GM21360 (cell line): ENCODE measurements at regions not wholly inside any gene's neighbourhood (a gene's known extent, or its start where the extent isn't known, plus 50 kb on each side); places are given as distances from the start of the nearest gene placed in this dataset.

Source experiments
- ATAC-seq: cut with Tn5 transposase; IDR thresholded peaks from one replicate; pipeline ENCODE4 v1.9.1; 2021; ENCODE audit warnings: mild to moderate bottlenecking, moderate library complexity; ENCODE audit not compliant: unreplicated experiment

GRCh38 chr2:102078773-102079172 lies 63.8 kb upstream of the IL1R1 start:
- ATAC-seq, result no peak

DNA sequence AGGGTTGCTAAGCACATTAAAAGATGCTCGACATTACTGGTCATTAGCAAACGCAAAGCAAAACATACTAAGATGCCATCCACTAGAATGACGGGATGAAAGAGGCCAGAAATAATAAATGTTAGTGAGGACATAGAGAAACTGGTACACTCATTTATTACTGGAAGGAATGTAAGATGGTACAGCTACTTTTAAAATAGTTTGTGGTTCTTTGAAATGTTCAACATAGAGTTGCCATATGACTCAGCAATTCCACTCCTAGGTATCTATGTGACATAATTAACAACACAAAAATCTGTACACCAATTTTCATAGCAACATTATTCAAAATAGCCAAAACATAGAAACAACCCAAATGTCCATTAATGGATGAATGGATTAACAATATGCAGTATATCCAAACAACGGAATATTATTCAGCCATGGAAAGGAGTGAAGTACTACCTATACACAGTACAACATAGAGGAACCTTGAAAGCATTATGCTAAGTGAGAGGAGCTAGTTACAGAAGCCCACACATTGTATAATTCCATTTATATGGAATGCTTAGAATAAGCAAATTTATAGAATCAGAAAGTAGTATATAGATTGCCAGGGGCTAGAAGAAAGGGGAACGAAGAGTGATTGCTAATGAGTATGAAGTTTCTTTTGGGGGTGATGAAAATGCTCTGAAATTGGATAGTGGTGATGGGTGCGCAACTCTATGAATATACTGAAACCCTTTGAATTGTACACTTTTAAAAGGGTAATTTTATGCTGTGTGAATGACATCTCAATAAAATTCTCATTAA lies 61.9 kb upstream of the IL1R1 start:
- ATAC-seq, result peak; percentile 38

GRCh38 chr2:102081243-102081522 lies 61.4 kb upstream of the IL1R1 start:
- ATAC-seq, result no peak

DNA sequence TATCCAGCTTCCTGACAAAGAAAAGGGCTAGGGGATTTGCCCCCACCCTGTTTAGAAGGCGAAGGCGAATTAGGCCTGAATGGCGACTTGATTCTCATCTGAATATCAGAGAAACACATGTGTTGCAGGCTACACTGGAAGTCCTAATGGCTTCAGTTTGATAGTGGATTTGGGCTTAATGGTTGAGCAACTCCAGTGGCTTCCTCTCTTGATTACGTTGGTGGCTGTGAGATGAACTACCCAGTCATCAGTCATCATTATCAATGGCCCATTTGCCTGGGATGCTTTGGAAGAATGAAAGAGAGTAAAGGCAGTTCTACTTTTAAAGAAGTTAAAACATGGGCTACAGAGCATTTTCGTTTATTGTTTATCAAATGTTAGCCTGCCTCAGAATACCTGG lies 60.9 kb upstream of the IL1R1 start:
- ATAC-seq, result no peak

DNA sequence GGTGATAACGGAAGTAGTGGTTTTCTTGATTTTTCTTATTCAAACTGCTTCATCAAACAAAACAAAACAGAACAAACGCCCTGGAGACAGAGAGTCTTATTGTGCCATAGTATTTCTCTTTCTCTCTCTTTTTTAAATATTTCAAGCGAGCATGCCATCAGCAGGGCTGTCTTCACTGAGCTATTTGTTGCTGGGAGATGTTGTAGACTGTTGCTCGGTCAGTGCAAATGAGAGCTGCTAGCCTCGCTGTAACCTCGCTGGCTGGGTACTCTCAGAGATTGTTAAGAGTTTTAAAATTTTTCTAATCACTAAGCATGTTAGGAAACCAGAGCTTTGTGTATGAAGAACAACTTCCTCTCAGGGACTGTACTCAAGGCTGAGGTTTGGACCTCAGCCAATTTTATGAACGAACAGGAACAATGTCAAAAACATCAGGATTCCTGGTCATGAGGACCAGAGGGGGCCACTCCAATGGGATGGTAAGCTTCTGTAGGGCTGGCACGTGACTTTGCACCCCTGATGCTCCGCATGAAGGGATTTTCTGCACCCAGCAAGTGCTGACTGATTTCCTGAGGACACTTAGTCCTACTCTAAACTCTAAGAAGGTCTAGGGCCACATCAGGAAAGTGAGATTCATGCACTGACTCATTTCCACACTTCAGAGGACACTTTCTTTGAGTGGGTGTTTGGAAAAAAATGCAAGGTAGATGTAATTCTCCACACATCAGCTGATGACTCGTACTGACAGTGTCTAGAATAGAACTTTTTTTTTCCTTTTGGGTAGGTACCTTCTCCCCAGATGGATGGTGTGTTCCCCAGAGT lies 59.8 kb upstream of the IL1R1 start:
- ATAC-seq, result peak; percentile 84

DNA sequence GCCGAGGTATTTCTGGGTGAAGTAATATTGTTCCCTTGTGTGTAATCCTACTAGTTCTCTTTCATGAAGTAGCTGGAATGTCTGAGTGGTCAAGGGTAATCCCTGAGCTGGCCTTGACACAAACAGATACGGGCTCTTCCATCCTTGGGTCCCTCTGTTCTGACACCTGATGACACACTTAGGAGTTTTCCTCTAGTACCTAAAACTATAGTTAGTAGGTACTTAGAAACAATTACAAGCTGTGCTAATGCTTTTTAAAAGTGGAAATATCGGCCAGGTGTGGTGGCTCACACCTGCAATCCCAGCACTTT lies 59.2 kb upstream of the IL1R1 start:
- ATAC-seq, result no peak

DNA sequence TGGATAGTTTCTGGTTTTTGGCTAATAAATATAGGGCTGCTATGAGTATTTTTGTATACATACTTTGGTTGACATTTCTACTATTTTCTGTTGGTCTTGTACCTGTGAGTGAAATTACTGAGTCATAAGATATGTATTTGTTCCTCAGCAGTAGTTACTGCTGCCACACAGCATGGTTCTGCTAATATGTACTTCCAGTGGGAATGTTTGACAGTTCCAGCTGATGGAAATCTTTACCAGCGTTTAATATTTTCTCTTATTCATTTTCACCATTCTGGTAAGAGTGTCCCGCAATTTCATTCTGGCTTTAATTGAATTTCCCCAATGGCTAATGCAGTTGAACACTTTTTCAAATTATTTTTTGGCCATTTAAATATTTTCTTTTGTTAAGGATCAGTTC lies 57.9 kb upstream of the IL1R1 start:
- ATAC-seq, result no peak

DNA sequence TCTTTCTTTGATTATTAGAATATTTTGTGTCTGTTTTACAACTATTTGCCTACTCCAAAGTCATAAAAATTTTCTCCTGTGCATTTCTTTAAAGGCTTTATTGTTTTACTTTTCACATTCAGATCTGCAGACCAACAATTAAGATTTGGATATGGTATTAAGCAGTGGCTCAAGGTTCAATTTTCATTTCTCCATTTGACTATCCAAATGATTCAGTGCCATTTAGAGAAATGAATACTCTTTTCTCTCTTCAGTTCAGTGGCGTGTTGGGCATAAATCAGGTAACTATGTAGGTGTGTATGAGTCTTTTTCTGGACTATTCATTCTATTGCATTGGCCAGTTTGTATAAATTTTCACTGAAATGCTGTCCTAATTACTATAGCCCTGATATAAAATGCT lies 57.3 kb upstream of the IL1R1 start:
- ATAC-seq, result no peak

DNA sequence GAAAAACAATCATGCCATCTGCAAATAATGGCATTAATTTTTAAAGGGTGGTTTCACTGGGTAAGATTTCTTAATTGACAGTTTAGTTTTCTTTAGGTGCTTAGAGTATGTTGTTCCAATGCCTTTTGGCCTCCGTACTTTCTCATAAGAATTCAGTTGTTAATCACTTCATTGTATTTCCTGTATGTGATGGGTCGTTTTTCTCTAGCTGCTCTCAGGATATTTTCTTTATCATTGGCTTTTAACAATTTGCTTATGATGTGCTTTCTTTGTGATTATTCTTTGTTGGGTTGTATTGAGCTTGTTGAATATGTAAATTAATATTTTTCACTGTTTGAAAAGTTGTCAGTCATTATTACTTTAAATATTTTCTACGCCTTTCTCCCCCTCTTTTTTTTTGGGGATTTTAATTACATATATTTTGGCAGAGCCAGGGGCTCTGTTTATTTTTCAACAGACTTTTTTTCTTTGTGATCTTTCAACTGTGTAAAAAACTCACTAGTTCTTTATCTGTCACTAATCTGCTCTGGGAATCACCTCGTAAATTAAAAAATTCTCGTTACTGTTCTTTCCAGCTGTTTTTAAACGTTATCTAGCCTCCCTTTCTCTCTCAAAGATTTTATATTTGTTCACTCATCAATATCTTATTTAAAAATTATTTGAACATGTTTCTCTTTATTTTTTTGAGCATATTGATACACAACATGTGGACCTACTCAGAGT lies 56.2 kb upstream of the IL1R1 start:
- no peak for ATAC-seq

GRCh38 chr2:102091121-102091520 lies 51.4 kb upstream of the IL1R1 start:
- ATAC-seq, result no peak

- ATAC-seq, result no peak
These were observed 50.6 kb upstream of the IL1R1 start for GRCh38 chr2:102091908-102092307.

DNA sequence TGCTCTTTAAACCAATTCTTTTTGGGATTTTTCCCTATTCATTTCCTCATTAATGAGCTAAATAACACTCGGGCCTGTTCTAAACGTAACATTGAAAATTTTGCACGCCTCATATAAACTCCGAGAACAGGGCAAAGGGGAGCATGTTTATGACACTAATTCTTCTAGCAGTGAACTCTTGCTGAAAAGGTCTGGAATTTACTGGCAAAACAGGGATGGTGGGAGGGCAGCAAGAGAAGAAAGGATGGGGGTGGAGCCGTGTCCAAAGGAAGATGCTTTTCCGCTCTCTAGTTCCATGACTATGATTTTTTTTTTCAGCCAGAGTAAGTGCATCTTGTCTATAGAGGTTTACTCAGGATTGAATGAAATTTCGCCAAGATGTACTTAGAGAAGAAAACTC lies 50.0 kb upstream of the IL1R1 start:
- ATAC-seq, result no peak
